HEK293T (cell line): ENCODE measurements at regions not wholly inside any gene's neighbourhood (a gene's known extent, or its start where the extent isn't known, plus 50 kb on each side); places are given as distances from the start of the nearest gene placed in this dataset.

ENCODE experiments used
- BHLHE40 ChIP-seq: fragments of 450-650 bp; IDR thresholded peaks from 2 replicates; pipeline ENCODE4 v1.6.1; 2016; ENCODE audit warnings: mild to moderate bottlenecking, moderate library complexity, borderline replicate concordance
- ELF4 ChIP-seq: fragments of 450-650 bp; IDR thresholded peaks from 2 replicates; pipeline ENCODE4 v1.6.1; 2017; ENCODE audit warnings: antibody characterized with exemption
- FOXA1 ChIP-seq: fragments of 450-650 bp; IDR thresholded peaks from 2 replicates; pipeline ENCODE4 v1.6.1; 2016; ENCODE audit warnings: mild to moderate bottlenecking
- FOXK2 ChIP-seq: fragments of 450-650 bp; IDR thresholded peaks from 2 replicates; pipeline ENCODE4 v1.6.1; 2016; ENCODE audit warnings: mild to moderate bottlenecking
- FOXM1 ChIP-seq: fragments of 450-650 bp; IDR thresholded peaks from 2 replicates; pipeline ENCODE4 v1.6.1; 2017; ENCODE audit warnings: mild to moderate bottlenecking, borderline replicate concordance
- HDGF ChIP-seq: fragments of 450-650 bp; IDR thresholded peaks from 2 replicates; pipeline ENCODE4 v1.6.1; 2017; ENCODE audit warnings: antibody characterized with exemption, borderline replicate concordance
- SP1 ChIP-seq: fragments of 450-650 bp; IDR thresholded peaks from 2 replicates; pipeline ENCODE4 v1.6.1; 2017
- SUZ12 ChIP-seq: fragments of 450-650 bp; IDR thresholded peaks from 2 replicates; pipeline ENCODE4 v1.6.1; 2016; ENCODE audit warnings: mild to moderate bottlenecking
- TARDBP ChIP-seq: fragments of 450-650 bp; IDR thresholded peaks from 2 replicates; pipeline ENCODE4 v1.6.1; 2016
- ZNF384 ChIP-seq: fragments of 450-650 bp; IDR thresholded peaks from 2 replicates; pipeline ENCODE4 v1.6.1; 2016

DNA sequence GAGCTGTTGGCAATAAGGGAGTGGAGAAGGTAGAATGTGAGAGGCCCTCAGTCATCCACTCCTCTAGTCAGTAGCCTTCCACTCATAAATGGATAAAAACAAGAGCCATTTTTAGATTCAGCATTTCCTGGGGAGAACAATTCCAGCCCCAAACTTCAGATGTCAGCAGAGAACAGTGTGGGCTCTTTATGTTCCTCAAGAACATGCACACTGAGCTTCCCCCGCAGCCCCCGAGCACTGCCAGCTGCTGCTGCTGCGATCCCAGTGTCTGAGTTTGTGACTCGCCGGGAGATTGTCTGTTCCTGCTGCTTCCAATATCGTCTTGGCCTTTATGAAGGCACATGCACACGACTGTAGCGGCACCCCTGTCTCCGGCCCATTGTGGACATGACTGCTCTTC is 143.7 kb upstream of the CTNNA2 start:
- no peak for TF ChIP-seq FOXK2
- no peak for TF ChIP-seq ELF4
- no peak for TF ChIP-seq ZNF384
- TF ChIP-seq FOXA1, result no peak
- TF ChIP-seq BHLHE40, result no peak
- TF ChIP-seq FOXM1, result no peak
- TF ChIP-seq SP1, result no peak
- TF ChIP-seq TARDBP, result no peak
- no peak for TF ChIP-seq HDGF
- no peak for TF ChIP-seq SUZ12
